ENCODE measurements at regions not wholly inside any gene's neighbourhood (a gene's known extent, or its start where the extent isn't known, plus 50 kb on each side); places are given as distances from the start of the nearest gene placed in this dataset.

DNA sequence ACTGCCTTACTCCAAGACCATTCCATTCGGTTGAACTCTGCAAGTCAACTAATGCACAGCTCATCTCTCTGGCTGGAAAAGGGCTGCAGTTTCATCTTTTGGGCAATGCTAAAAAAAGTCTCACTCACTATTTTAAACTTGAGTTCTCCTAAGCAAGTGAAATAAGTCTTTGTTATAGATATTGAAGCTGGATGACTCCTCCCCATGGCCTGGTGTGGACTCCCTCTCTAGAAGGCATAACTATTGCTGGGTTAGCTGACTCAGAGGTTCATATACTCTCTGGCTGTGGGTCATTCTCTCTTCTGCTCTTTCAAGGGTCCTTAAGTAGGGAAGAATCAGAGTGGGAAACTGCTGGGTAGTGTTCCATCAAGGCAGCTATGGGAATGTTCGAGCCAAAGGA lies 88.0 kb downstream of the XCL2 start:
- no peak for DNase-seq (ENCODE audit: low read depth in 2 of 2)

DNA sequence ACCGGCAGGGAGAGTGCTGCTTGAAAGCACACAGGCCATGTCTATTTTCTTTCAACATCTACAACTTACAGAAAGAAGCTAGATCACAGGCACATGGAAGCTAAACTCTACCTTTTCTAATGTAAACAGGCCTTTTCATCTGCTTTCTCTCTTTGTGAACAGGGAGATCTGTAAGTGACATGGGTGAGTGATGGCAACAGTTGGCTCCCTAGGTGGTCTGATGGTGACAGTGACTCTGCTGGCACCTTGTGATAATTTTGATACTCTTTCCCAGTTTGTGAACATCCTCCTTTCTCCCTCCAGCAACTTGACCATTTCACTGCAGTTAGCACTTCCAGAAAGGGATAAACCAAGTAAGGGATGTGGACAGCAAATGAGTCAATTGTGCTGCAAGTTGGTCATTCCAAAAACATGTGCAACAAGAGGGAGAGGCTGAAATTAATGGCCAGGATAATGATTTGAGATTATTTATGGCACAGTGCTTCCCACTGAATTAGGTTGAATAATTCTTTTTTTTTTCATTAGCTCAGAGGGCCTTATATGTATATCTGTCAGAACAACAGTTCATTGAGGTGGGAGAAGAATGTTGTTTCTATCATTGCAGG lies 89.5 kb downstream of the XCL2 start:
- DNase-seq (ENCODE audit: low read depth in 2 of 2), result no peak

DNA sequence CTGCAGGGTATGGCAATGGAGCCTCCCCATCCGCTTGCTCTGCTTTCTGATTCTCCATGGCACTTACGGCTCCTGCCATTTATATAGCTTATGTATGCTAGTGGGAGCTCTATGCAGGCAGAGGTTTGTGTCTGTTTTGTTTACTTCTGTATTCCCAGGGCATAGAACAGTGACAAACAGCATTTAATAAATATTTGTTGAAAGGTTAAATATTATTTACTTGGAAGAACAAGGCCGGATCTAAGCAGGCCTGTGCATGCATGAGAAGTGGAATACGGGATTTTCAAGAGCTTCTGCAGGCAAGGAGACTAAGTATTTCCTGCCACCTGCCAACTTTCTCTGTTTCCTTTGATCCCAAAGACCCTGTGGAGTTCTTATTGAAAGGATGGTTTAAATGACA lies 90.7 kb downstream of the XCL2 start:
- no peak for DNase-seq (ENCODE audit: low read depth in 2 of 2)

DNA sequence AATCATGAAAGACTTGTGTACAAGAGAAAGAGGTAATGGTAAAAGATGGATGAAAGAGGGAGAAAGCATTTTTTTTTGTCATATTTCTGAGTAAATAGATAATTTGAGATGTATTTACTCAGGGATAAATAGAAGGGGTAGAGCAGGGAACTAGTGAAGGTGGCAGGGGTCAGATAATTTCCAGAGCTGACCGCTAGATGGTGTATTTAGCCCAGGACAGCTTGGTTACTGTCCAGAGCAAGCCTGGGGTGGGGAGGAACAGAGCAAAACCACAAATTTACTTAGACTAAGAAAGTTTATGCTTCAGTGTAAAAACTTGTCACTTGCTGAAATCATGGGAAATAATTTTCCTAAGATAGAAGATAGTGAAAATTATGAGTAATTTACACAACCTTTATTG lies 91.5 kb downstream of the XCL2 start:
- no peak for DNase-seq (ENCODE audit: low read depth in 2 of 2)

DNA sequence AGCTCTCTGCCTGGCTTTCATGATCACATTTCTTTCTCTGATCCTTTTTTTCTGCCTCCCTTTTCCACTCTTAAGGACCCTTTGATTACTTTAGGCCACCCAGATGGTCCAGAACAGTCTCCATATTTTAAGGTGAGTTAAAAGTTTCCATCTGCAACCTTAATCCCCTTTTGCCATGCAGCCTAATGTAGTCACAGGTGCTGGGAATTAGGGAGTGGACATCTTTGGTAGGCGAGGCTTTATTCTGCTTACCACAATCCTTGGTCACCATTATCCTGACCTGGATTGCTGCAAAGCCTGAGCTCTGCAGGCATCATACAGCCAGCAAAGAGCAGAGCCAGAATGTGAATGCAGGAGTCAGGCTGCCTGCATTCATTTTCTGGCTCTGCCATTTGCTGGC lies 95.9 kb downstream of the XCL2 start:
- no peak for DNase-seq (ENCODE audit: low read depth in 2 of 2)

DNA sequence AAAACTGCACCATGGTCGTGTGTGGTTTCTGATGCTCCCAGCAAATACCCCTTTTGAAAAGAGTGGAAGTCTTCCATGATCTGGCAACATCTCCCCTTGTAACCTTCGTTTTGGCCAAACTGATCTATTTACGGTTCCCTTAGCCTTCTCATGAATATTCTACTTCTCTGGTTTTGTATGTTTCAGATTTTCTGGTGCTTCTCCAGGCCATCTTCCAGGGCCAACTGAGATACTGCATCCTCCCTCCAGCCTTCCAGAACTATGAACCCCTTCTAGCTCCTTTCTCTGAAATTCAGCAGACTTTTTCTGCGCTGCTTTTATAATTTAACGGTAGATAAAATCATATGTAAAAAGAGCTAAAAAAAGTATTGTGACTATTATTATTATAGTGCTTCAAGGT lies 97.7 kb downstream of the XCL2 start:
- no peak for DNase-seq (ENCODE audit: low read depth in 2 of 2)

DNA sequence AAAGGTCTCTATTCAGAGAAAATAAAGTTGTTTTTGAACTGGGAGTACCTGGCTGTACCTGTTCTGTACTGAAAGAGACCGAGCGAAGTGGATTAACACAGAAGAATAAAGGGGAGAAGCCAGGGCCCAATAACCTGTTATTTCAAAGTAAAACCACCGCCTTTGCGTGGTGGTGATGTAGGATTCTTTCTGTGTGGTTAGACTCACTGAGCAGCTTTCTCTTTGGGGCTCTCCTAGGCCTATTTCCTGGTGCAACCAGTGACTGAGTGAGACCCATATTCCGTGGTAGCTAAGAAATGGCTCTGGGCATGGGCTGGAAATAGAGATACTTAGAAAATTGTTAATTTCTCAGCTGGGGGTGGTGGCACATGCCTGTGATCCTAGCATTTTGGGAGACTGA lies 99.9 kb downstream of the XCL2 start:
- no peak for DNase-seq (ENCODE audit: low read depth in 2 of 2)

DNA sequence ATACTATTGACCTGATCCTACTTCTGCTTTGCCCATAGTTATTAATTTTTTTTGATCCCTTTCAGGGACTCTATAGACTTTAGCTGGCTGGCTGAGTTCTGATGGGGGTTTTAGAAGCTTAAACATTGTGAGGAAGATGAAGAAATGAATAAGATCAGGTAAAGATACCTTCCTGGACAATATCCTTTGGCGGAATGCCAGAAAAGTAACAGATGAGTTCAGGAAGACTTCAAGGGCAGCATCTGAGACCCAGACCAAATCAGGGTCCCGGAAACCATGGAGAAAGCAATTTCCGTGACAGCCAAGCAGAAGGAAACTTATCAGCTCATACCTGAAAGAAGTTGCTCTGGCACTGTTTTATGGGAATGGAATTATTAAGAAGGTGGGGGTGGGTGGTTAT lies 100.4 kb downstream of the XCL2 start:
- DNase-seq (ENCODE audit: low read depth in 2 of 2), result no peak

DNA sequence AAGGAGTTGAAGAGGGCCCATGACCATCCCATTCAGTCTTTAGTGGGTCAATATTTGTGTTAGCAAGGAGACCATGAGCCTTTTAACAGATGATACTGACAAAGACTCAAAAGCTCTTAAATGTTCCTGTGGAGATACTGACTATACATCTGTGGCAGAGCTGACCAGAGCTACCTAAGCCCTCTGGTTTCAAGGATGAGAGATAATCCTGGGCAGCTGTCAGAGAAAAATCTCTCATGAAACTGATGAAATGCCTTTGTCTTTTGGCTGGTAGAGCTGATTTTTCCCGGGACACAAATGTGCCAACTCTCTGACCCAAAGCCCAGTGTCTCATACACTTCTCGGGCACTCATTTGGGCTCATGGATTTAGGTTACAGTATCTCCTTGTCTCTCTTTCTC lies 100.9 kb downstream of the XCL2 start:
- DNase-seq (ENCODE audit: low read depth in 2 of 2), result no peak

DNA sequence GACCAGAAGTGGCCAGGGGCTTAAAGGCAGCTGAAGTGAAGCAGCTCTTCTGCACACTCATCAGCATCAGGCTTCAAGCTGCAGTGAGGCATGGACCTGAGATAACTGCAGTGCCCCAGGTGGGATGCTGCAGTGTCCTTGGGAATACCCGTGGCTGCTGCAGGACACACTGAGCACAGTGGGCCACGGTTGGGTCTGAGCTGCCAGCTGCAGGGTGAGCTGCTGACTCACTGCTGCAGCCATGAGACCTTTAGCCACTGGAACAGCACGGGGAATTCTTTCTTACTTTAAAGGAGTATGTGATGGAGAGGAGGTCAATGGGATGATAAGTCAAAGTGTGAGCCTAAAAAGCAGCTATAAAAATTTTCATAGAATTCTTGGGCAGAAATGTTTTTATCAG lies 102.1 kb downstream of the XCL2 start:
- no peak for DNase-seq (ENCODE audit: low read depth in 2 of 2)

DNA sequence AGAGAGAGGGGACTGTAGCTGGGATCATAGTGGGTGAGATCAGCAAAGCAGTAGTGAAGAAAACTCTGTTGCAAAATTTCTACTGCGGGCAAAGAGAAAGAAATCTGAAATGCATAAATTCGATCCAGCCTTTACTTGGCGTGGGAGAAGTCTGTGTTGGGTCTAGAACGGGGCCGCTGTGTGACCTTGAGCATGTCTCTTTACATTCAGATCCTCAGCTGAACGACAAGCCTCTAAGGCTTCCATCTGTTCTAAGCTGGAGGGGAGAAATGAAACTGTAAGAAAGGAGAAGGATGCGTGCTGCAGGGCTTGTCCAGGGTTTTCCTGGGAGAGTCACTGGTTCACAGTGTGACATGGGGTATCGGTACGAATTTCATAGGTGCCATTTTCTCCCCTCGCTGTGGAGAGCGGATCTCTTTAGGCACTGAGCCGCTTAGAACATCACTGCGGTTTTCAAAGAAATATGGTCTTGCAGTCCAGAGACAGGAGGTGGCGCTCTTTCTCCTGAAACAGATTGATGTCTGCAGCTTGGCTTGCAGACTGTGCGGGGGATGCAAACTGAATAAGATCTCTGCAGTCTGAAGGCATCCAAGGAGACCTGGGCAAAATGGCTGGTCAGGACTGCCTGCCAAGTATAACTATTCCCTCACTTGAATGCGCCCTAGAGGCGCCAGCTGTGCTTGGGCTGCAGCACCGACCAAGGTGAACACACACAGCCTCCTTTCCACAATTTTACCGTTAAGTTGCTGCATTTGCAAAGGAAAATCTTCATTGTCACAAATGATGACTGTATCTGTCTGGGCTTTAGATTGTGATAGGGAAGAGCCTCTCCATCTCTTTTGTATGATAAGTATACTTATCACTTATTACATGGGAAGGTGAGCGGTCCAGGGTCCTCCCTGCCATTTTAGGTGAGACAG lies 104.1 kb downstream of the XCL2 start:
- peak; percentile 47 to 60 for DNase-seq (ENCODE audit: low read depth in 2 of 2)

DNA sequence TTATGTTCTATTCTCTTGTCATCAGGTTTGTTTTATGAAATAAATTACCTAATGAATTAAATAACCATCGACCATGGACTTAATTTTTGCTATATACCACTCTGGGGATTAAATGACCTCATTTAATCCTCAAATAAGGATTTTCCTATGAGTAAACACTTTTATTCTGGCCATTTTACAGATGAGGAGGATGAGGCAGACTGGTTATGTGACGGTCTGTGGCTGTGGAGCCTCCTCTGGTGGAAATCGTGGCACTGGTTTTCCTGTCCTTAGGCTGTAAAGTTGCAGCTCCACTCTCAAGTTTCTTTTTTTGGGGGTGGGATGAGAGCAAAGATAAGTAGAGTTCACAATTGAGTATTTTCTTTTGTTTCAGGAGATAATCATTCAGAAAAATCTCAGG lies 105.2 kb downstream of the XCL2 start:
- no peak for DNase-seq (ENCODE audit: low read depth in 2 of 2)

DNA sequence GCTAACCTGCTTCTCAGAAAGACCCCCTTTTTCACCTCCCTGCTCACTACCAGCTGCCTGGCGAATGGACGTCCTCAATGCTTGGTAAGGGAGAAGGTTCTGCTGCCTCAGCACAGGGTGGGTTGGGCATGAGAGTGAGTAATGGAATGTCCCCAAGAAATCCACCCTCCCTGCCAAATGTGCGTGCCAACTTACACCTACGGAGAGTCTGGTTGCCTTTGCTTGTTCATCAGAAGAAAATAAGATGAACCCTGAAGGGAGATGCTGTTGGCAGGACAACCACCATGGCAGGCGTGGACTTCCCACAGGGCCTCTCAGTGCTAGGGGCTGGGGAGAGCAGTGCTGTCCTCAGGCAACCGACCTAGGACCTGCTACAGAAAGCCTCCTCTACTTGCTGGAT lies 106.0 kb downstream of the XCL2 start:
- DNase-seq (ENCODE audit: low read depth in 2 of 2), result no peak

DNA sequence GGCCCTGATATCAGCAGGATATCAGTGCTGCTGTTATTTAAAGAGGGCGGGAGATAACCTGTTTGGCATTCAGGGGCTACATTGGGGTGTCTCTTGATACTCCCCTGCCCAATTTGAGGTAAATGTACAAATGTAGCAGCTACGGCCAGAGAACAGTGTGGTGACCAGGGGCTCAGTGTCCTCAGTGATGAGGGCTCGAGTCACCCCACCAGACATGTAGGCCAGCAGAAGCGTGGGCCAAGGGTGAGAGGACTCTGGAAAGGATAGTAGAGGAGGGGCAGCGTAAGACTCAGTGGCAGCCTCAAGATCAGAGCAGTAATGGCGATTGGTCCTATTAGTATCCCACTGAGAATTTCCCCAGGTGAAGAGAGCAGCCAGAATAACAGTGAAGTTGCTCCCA lies 108.4 kb downstream of the XCL2 start:
- DNase-seq (ENCODE audit: low read depth in 2 of 2), result no peak

DNA sequence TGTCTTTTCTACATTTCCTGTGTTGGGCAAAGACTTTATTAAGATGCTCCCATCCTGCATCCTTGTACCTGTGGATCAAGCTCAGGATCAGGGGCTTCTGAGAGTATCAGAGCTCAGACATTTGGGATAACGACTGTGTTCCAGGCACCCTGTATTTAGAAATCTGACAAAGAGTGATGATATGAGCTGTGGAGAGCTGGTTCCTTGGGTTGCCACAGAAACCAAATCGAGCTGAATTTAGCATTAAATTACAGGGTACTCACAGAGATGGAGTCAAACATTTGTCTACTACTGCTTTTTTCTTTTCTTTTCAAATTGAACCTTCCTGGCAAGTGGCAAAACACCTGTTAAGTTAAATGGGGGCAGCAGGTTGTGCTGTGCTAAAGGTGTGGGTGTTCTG lies 110.6 kb downstream of the XCL2 start:
- DNase-seq (ENCODE audit: low read depth in 2 of 2), result no peak

DNA sequence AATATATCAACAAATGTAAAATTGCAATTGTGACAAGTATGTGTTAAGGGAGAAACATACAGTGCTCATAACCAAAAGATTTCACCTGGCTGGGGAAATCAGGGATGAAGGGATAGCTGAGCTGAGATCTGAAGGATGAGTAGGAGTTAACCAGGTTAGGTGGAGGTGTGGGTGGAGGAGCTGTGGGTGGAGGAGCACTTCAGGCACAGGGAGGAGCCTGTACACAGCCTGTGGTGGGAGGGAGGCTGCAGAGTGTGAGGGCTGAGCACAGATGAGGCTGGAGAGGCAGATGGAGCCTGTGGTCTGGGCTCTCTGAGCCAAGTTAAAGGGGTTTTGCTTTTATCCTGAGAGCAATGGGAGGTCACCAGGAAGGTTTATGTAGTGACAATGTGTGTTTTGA lies 111.9 kb downstream of the XCL2 start:
- no peak for DNase-seq (ENCODE audit: low read depth in 2 of 2)

DNA sequence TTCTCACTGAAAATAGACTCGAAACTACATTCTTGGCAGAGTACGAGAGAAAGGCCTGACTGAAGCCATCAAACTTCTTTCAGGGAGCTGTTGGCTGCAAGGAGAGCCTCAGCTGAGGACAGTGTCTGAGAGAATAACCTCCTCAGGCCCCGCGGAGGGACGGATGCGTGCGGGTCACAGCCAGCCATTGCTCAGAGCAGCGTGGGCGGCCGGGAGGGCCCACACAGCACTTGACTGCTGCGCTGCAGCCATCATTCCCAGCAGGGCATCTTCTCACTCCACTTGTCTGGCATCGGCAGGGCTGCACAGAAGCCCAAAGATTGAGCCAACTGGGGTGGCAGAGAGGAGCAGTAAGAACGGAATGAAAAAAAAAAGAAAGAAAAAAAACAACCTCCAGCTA lies 113.5 kb downstream of the XCL2 start:
- DNase-seq (ENCODE audit: low read depth in 2 of 2), result no peak

DNA sequence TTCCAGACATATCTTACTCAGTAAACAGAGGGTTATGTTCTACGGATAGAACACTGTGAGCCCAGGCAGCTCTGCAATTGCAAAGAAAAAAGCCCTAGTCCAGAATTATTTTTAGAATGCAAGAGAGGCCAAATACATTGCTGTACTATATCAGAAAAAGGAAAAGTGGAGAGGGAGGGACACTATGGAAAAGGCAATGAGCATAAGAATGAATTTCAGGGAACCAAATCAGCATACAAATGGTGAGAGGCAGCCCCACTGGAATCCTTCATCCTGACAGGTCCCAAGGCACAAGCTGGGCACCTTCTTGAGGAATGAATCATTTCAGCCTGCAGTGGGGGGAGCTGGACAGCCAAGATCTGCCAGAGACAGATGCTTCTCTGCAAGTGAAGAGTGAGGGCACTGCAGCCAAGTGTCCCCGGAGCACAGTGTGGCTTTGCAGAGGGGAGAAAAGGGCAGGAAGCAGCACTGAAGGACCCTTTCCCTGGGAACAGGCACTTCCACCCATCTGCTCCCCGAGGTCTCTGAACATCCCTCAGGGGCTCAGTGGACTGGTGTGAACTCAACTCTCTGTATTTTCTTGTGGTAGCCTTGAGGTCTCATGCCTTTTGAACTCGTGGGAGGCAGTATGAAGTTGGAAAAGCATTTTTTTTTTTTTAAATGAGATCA lies 115.6 kb downstream of the XCL2 start:
- DNase-seq (ENCODE audit: low read depth in 2 of 2), result no peak

DNA sequence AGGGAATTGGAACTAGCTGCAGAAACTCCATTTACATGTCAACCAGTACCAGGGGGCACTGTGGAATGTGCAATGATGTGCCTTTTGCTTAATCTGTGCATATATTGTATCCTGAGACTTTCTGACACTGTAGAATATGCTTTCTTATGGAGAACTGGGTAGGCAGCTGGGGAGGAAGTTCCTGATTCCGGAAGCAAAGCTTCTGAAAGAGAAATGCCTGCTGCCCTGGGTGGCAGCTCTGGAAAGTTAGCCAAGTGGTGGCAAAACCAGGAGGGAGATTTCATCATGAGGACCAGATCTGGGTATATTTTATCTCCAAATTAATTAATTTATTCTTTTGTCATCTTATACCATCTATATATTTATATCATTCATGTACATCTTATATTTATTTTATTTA lies 116.7 kb downstream of the XCL2 start:
- DNase-seq (ENCODE audit: low read depth in 2 of 2), result no peak

DNA sequence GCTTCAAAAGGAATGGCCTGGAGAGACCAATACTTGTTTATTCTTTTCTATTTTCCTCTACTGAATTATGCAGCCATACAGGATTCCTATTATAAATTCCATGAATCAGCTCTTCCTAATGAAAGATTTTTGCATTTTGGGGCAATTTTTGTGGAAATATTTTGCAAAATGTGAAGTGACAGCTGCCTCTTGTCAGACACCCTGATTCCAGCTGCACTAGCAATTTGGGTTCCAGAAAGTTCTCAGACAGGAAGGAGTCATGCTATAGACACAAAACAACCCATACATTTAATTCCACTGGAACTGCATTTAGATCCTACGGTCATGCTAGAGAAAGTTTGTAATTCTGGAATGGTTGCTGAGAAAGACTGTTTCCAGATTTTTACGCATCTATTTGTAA lies 119.5 kb downstream of the XCL2 start:
- DNase-seq (ENCODE audit: low read depth in 2 of 2), result no peak

DNA sequence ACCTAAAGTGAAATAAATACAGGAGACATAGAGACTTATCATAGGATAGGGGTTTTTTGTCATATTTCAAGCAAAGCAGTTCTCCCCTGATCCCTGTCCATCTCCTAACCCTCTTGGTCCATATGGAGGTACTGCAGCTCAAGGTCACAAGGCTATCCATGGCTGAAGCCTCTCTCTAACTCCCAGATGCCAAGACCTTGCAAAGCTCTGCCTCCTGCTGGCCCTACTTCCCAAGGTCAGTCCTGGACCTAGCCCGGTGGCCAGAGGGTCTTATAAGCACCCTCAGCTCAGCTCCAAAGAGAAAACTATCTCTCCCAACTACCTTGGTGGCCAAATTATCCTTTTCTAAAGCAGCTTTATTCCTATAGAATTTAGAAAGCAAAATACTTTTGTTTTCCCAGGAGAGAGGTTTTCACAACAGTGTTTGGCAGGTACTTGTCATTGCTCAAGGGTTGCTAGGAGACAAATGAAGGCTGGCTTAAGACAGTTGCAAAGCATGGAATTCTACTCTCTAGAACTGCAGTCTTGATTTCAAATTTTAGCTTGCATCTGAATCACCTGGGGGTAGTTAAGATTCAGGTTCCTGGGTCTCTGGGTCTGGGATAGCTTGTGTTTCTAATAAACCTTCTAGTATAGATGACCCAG lies 121.5 kb downstream of the XCL2 start:
- DNase-seq (ENCODE audit: low read depth in 2 of 2), result no peak

DNA sequence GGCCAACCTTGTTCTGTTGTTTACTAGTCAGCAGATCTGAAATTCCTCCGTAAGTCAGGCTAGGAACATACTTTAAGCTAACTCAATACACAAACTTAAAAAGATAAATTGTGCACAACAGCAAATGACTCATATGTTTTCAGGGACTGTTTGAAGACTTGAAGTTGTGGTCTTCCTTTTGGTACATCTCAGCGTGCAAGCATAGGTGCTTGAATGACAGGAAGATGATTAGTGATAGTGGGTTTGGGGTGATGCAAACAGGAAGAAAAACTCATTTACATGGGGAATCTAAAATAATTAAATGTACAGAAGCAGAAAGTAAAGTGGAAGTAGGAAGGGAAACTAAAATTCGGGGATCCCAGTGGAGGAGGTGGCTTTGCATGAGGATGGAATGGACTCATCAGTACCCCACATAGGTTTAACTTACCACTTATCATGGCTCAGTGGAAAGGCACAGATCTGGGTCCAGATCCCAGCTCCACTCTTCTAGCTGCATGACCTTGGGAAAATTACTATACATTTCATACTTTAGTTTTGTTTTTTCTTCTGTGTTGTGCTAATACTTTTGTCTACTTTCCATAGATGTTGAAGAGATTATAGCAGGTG lies 122.3 kb downstream of the XCL2 start:
- DNase-seq (ENCODE audit: low read depth in 2 of 2), result no peak

Measured in stimulated activated CD4-positive, alpha-beta T cell treated with anti-CD3 and anti-CD28 coated beads, Interleukin-1b, Interleukin-23, amount 100 ng/mL, for 1 hour (primary cell).